GM13977 (cell line): ENCODE measurements at regions not wholly inside any gene's neighbourhood (a gene's known extent, or its start where the extent isn't known, plus 50 kb on each side); places are given as distances from the start of the nearest gene placed in this dataset.

Source experiments
- DNase-seq: peaks from one replicate; pipeline ENCODE4 v3.0.0; 2012; ENCODE audit warnings: low spot score
- CTCF ChIP-seq: IDR thresholded peaks from 2 replicates; pipeline ENCODE4 v1.5.1; 2012; ENCODE audit warnings: mild to moderate bottlenecking, control low read depth; ENCODE audit not compliant: insufficient read depth; ENCODE audit errors: extremely low read depth, missing control alignments
- in situ Hi-C: fragments of 300-500 bp; cut with MboI; formaldehyde crosslinking; loops from one replicate; pipeline ENCODE4 v1.12.0; 2022; ENCODE audit warnings: low sequenced_read_pairs, low pct_unique_long_range_greater_than_20kb, mixed read lengths, inconsistent platforms; ENCODE audit not compliant: unreplicated experiment

- no peak for TF ChIP-seq CTCF
- DNase-seq: no peak
- in situ Hi-C loops: loop anchor here (25.0 kb wide), 2 partner anchors 350 to 450 kb away; partner anchors contain the start of gene STAT4
Measured at GRCh38 chr2:191512216-191512835, 165.6 kb upstream of the NABP1 start.

GRCh38 chr2:191512874-191513273 is 165.1 kb upstream of the NABP1 start:
- in situ Hi-C loops: loop anchor here (25.0 kb wide), 2 partner anchors 351 to 451 kb away; partner anchors contain the start of gene STAT4
- DNase-seq: no peak
- TF ChIP-seq CTCF: no peak

GRCh38 chr2:191514613-191515012 is 163.3 kb upstream of the NABP1 start:
- no peak for DNase-seq
- no peak for TF ChIP-seq CTCF
- in situ Hi-C loops: loop anchor here (25.0 kb wide), 2 partner anchors 352 to 452 kb away; partner anchors contain the start of gene STAT4

- no peak for DNase-seq
- no peak for TF ChIP-seq CTCF
- in situ Hi-C loops: loop anchor here (25.0 kb wide), 2 partner anchors 353 to 453 kb away; partner anchors contain the start of gene STAT4
Measured at GRCh38 chr2:191515551-191515950, 162.4 kb upstream of the NABP1 start.

GRCh38 chr2:191516260-191516659 is 161.7 kb upstream of the NABP1 start:
- in situ Hi-C loops: loop anchor here (25.0 kb wide), 2 partner anchors 354 to 454 kb away; partner anchors contain the start of gene STAT4
- DNase-seq: no peak
- TF ChIP-seq CTCF: no peak

GRCh38 chr2:191521608-191522208 is 156.2 kb upstream of the NABP1 start:
- in situ Hi-C loops: loop anchor here (25.0 kb wide), 2 partner anchors 359 to 459 kb away; partner anchors contain the start of gene STAT4
- DNase-seq: peak; percentile 41

More at GRCh38 chr2:191521608-191522208, 156.2 kb upstream of the NABP1 start:
- peak; percentile 56 for TF ChIP-seq CTCF
